ENCODE measurements at regions not wholly inside any gene's neighbourhood (a gene's known extent, or its start where the extent isn't known, plus 50 kb on each side); places are given as distances from the start of the nearest gene placed in this dataset.

GRCh38 chr3:177976241-177976640, 560.0 kb upstream of the KCNMB2 start:
- H3K27ac ChIP-seq: no peak overlapping the region
- no peaks in the 10 kb centered on the region for H3K9me3 ChIP-seq
- no peaks in the 10 kb centered on the region for H3K36me3 ChIP-seq
- intact Hi-C loops (cut with DNase I): no loop called here
- no peaks in the 10 kb centered on the region for H3K27me3 ChIP-seq
- no peak overlapping the region for H3K4me3 ChIP-seq
- no peak for TF ChIP-seq POLR2A (IDR thresholded peaks at IDR 0.05)
- no peak for TF ChIP-seq CTCF (IDR thresholded peaks at IDR 0.05)
- TF ChIP-seq EP300 (IDR thresholded peaks at IDR 0.05): no peak
- no peaks in the 10 kb centered on the region for H3K4me1 ChIP-seq (ENCODE audit: insufficient read depth)
- 53 to 62% (median 60%) methylated on average over 2 of the region's 2 CpGs for WGBS, 3 donors
- no peak for DNase-seq

- H3K27me3 ChIP-seq: no peaks in the 10 kb centered on the region
- H3K4me1 ChIP-seq (ENCODE audit: insufficient read depth): no peaks in the 10 kb centered on the region
- no peaks in the 10 kb centered on the region for H3K9me3 ChIP-seq
- WGBS, 3 donors: 89 to 95% (median 94%) methylated on average over 2 of the region's 2 CpGs
- H3K36me3 ChIP-seq: no peaks in the 10 kb centered on the region
- intact Hi-C loops (cut with DNase I): no loop called here
- H3K27ac ChIP-seq: no peak overlapping the region
- TF ChIP-seq CTCF (IDR thresholded peaks at IDR 0.05) (no peak), POLR2A (IDR thresholded peaks at IDR 0.05) (no peak), EP300 (IDR thresholded peaks at IDR 0.05) (no peak)
- no peak overlapping the region for H3K4me3 ChIP-seq
- DNase-seq: no peak
These were observed 559.4 kb upstream of the KCNMB2 start for GRCh38 chr3:177976866-177977265.

GRCh38 chr3:177977381-177978158, 558.7 kb upstream of the KCNMB2 start:
- no peak overlapping the region for H3K4me3 ChIP-seq
- H3K27ac ChIP-seq: no peak overlapping the region
- TF ChIP-seq POLR2A (IDR thresholded peaks at IDR 0.05) (no peak), EP300 (IDR thresholded peaks at IDR 0.05) (no peak), CTCF (IDR thresholded peaks at IDR 0.05) (no peak)
- 55 to 68% (median 62%) methylated on average over 2 of the region's 2 CpGs for WGBS, 3 donors
- H3K27me3 ChIP-seq: no peaks in the 10 kb centered on the region
- H3K4me1 ChIP-seq (ENCODE audit: insufficient read depth): no peaks in the 10 kb centered on the region
- no peak for DNase-seq
- H3K9me3 ChIP-seq: no peaks in the 10 kb centered on the region
- intact Hi-C loops (cut with DNase I): no loop called here
- H3K36me3 ChIP-seq: no peaks in the 10 kb centered on the region

- H3K4me1 ChIP-seq (ENCODE audit: insufficient read depth): no peaks in the 10 kb centered on the region
- no peaks in the 10 kb centered on the region for H3K36me3 ChIP-seq
- H3K4me3 ChIP-seq: no peak overlapping the region
- intact Hi-C loops (cut with DNase I): no loop called here
- H3K27ac ChIP-seq: no peak overlapping the region
- WGBS, 3 donors: 67 to 81% (median 78%) methylated on average over 1 of the region's 1 CpG
- no peaks in the 10 kb centered on the region for H3K9me3 ChIP-seq
- no peak for TF ChIP-seq CTCF (IDR thresholded peaks at IDR 0.05)
- no peak for TF ChIP-seq EP300 (IDR thresholded peaks at IDR 0.05)
- TF ChIP-seq POLR2A (IDR thresholded peaks at IDR 0.05): no peak
- no peaks in the 10 kb centered on the region for H3K27me3 ChIP-seq
- no peak for DNase-seq
These were observed 557.3 kb upstream of the KCNMB2 start for GRCh38 chr3:177978946-177979345.

Data from ovary (tissue), 7 donors.